Cerebellar cortex (tissue), 1 donor: ENCODE measurements at regions not wholly inside any gene's neighbourhood (a gene's known extent, or its start where the extent isn't known, plus 50 kb on each side); places are given as distances from the start of the nearest gene placed in this dataset.
"Not testable (repeated sequence)": the region's sequence is repeated elsewhere in the genome, so short reads cannot be mapped to it uniquely, and the experiment has no call there.

ENCODE experiments used
- DNase-seq: peaks from one replicate; pipeline ENCODE4 v3.0.0-alpha.2; 2015; ENCODE audit warnings: low spot score

- DNase-seq, result no peak
Measured at GRCh38 chr21:14754682-14755081, 208.6 kb upstream of the SAMSN1 start.

- DNase-seq, result no peak
Measured at GRCh38 chr21:14754259-14754604, 208.1 kb upstream of the SAMSN1 start.

- DNase-seq, result no peak
Measured at GRCh38 chr21:14753466-14754258, 207.5 kb upstream of the SAMSN1 start.

GRCh38 chr21:14753069-14753465 lies 207.0 kb upstream of the SAMSN1 start:
- no peak for DNase-seq

GRCh38 chr21:14752345-14752909 lies 206.3 kb upstream of the SAMSN1 start:
- no peak for DNase-seq

- no peak for DNase-seq
Measured at GRCh38 chr21:14751602-14752344, 205.7 kb upstream of the SAMSN1 start.

- DNase-seq, result no peak
Measured at GRCh38 chr21:14751011-14751410, 204.9 kb upstream of the SAMSN1 start.

GRCh38 chr21:14750041-14750440 lies 203.9 kb upstream of the SAMSN1 start:
- DNase-seq, result no peak

- DNase-seq, result no peak
Measured at GRCh38 chr21:14748662-14749061, 202.5 kb upstream of the SAMSN1 start.

GRCh38 chr21:14744368-14744767 lies 198.3 kb upstream of the SAMSN1 start:
- no peak for DNase-seq

GRCh38 chr21:14742119-14742518 lies 196.0 kb upstream of the SAMSN1 start:
- DNase-seq, result no peak

GRCh38 chr21:14741256-14741655 lies 195.1 kb upstream of the SAMSN1 start:
- DNase-seq, result no peak

GRCh38 chr21:14740692-14741091 lies 194.6 kb upstream of the SAMSN1 start:
- no peak for DNase-seq

GRCh38 chr21:14740116-14740515 lies 194.0 kb upstream of the SAMSN1 start:
- DNase-seq, result no peak

- no peak for DNase-seq
Measured at GRCh38 chr21:14739590-14739989, 193.5 kb upstream of the SAMSN1 start.

- DNase-seq, result not testable (repeated sequence)
Measured at GRCh38 chr21:14738576-14738975, 192.5 kb upstream of the SAMSN1 start.

- peak; percentile 26 for DNase-seq
Measured at GRCh38 chr21:14737922-14738321, 191.8 kb upstream of the SAMSN1 start.

- DNase-seq, result no peak
Measured at GRCh38 chr21:14737284-14737691, 191.2 kb upstream of the SAMSN1 start.

- no peak for DNase-seq
Measured at GRCh38 chr21:14736672-14737071, 190.6 kb upstream of the SAMSN1 start.

GRCh38 chr21:14736162-14736561 lies 190.0 kb upstream of the SAMSN1 start:
- no peak for DNase-seq

GRCh38 chr21:14734833-14735232 lies 188.7 kb upstream of the SAMSN1 start:
- no peak for DNase-seq

- no peak for DNase-seq
Measured at GRCh38 chr21:14734191-14734590, 188.1 kb upstream of the SAMSN1 start.

GRCh38 chr21:14725219-14725618 lies 179.1 kb upstream of the SAMSN1 start:
- no peak for DNase-seq
